HUES48 (cell line): ENCODE measurements at regions not wholly inside any gene's neighbourhood (a gene's known extent, or its start where the extent isn't known, plus 50 kb on each side); places are given as distances from the start of the nearest gene placed in this dataset.

ENCODE experiments used
- H3K27ac ChIP-seq: one replicate; pipeline ENCODE4 v1.7.0; 2013; ENCODE audit warnings: low read depth, low read length, inconsistent platforms
- H3K27me3 ChIP-seq: 2 replicates; pipeline ENCODE4 v1.6.1; 2013; ENCODE audit warnings: mild to moderate bottlenecking, low read length; ENCODE audit not compliant: control insufficient read depth, insufficient read depth
- H3K36me3 ChIP-seq: 2 replicates; pipeline ENCODE4 v1.6.1; 2013; ENCODE audit warnings: low read length; ENCODE audit not compliant: control insufficient read depth, insufficient read depth
- H3K4me1 ChIP-seq: 2 replicates; pipeline ENCODE4 v1.6.1; 2013; ENCODE audit warnings: mild to moderate bottlenecking, low read length; ENCODE audit not compliant: control insufficient read depth, insufficient read depth
- H3K4me3 ChIP-seq: 2 replicates; pipeline ENCODE4 v1.5.1; 2013; ENCODE audit warnings: mild to moderate bottlenecking, low read depth, low read length
- H3K9ac ChIP-seq: 2 replicates; pipeline ENCODE4 v1.6.1; 2013; ENCODE audit warnings: mild to moderate bottlenecking, low read depth, low read length, moderate library complexity
- H3K9me3 ChIP-seq: 2 replicates; pipeline ENCODE4 v1.6.1; 2013; ENCODE audit warnings: low read length; ENCODE audit not compliant: control insufficient read depth, insufficient read depth

DNA sequence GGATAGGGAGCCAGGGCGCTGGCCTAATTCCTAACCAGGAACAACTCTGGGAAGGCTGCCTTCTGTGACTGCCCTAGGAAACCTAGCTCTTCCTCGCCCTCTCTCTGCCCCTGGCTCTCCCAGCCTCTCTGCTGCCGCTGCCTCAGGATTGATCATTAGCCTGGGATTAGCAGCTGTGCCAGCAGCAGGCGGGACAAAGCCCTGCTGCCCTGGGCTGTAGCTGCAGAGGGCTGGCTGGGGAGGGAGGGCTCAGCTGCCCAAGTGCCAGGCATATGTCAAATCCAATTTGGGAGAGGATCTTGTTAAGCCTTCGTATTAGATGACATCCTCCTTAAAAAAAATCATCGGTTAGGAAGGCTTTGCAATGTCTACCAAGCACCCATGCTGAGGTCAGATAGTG is 144.8 kb upstream of the CCL2 start:
- Histone ChIP-seq H3K36me3 (no peaks in the 10 kb centered on the region), H3K4me1 (no peaks in the 10 kb centered on the region)

DNA sequence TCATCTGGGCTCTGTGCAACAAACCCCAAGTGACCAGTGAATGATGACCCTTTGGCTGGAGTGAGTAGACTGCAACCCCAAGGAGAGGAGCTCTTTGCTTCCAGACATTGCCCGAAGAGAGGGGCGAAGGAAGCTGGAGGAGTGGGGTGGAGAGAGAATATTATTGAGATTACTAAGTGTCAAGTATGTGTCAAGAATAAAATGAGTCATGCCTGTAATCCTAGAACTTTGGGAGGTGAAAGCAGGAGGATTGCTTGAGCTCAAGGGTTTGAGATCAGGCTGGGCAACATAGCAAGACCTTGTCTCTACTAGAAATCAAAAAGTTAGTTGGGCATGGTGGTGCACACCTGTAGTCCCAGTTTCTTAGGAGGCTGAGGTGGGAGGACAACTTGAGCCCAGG is 142.0 kb upstream of the CCL2 start:
- Histone ChIP-seq H3K27me3 (no peaks in the 10 kb centered on the region), H3K27ac (no peak overlapping the region), H3K9ac (no peak overlapping the region), H3K36me3 (no peaks in the 10 kb centered on the region), H3K9me3 (no peaks in the 10 kb centered on the region), H3K4me3 (no peak overlapping the region), H3K4me1 (no peaks in the 10 kb centered on the region)

More for the DNA sequence above, 144.8 kb upstream of the CCL2 start:
- H3K9ac ChIP-seq: no peak overlapping the region
- H3K9me3 ChIP-seq: no peaks in the 10 kb centered on the region
- no peaks in the 10 kb centered on the region for H3K27me3 ChIP-seq
- H3K4me3 ChIP-seq: no peak overlapping the region
- no peak overlapping the region for H3K27ac ChIP-seq

DNA sequence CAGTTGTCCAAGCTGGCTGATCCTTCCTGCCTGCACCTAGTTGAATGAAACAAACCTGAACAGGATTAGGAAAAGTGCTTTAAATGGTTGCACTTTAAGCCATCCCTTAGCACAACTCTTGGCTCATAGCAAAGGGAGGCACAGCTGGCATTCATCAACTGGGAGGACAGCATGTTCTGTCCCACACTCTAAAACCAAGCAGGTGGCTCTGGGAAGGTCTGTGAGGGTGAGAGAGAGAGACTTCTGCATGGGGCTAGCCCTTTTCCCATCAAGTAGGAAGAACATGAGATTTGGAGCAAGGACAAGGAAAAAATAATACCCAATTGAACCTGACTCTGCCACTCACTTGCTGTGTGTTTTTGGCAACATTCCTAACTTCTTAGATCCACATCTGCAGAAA is 140.9 kb upstream of the CCL2 start:
- no peaks in the 10 kb centered on the region for H3K9me3 ChIP-seq
- no peak overlapping the region for H3K27ac ChIP-seq
- H3K27me3 ChIP-seq: no peaks in the 10 kb centered on the region
- H3K4me3 ChIP-seq: no peak overlapping the region
- no peaks in the 10 kb centered on the region for H3K4me1 ChIP-seq
- H3K36me3 ChIP-seq: no peaks in the 10 kb centered on the region
- no peak overlapping the region for H3K9ac ChIP-seq

DNA sequence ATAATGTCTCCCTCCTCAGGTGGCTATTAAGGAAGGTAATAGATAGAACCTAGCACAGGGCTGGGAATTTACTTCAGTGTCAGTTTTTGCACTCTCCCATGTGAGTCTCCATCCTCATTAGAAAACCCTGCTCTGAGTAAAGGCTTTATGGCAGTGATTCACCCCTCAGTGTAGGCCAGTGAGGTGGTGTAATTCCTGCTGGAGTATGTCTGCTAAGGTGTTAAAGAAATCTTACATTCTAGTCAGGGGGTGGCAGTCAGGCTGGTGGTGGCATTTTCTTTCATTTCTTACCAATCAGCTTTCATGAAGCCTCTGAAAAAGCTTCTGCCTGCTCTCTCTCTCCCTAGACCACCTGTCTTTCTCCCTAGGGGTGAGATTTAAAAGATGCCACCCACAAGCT is 138.8 kb upstream of the CCL2 start:
- Histone ChIP-seq H3K4me1 (no peaks in the 10 kb centered on the region), H3K27ac (no peak overlapping the region), H3K36me3 (no peaks in the 10 kb centered on the region), H3K9ac (no peak overlapping the region), H3K27me3 (no peaks in the 10 kb centered on the region), H3K9me3 (no peaks in the 10 kb centered on the region), H3K4me3 (no peak overlapping the region)

DNA sequence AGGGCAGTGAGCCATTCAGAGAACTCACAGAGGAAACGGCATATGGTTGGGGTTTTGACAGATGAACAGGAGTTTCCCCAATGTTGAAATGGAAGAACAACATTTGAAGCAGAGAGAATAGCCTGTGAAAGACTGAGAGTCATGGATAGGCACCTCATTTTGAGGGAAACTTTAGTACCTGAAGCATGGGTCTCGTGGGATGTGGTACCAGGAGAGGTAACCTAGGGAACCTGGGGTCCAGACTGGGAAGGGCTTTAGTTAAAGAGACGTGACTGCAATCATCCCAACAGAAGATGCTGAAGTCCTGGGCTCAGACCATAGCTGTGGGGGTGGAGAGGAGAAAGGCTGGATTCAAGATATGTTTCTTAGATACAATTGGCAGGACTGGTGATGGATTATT is 137.8 kb upstream of the CCL2 start:
- H3K9me3 ChIP-seq: no peaks in the 10 kb centered on the region
- no peaks in the 10 kb centered on the region for H3K27me3 ChIP-seq
- H3K4me1 ChIP-seq: no peaks in the 10 kb centered on the region
- H3K36me3 ChIP-seq: no peaks in the 10 kb centered on the region
- no peak overlapping the region for H3K27ac ChIP-seq
- no peak overlapping the region for H3K9ac ChIP-seq
- H3K4me3 ChIP-seq: no peak overlapping the region

DNA sequence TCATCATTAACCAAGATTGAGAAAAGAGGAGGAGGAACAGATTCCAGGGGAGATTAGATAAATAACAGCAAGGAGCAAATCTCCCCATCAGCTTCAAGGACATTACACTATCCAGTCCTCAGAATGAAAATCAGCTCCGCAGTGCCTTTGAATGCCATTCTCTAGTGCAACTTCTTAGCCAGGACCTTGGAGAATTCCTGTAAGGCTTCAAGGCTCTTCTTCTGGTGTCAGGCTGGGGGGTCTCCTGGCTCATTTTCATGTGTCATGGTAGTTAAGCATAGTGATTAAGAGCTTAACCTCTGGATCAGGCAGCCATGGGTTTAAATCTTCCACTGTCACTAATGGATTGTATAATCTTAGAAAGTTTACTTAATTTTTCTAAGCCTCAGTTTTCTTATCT is 137.3 kb upstream of the CCL2 start:
- H3K36me3 ChIP-seq: no peaks in the 10 kb centered on the region
- no peaks in the 10 kb centered on the region for H3K9me3 ChIP-seq
- no peak overlapping the region for H3K4me3 ChIP-seq
- H3K27me3 ChIP-seq: no peaks in the 10 kb centered on the region
- H3K9ac ChIP-seq: no peak overlapping the region
- no peak overlapping the region for H3K27ac ChIP-seq
- no peaks in the 10 kb centered on the region for H3K4me1 ChIP-seq

DNA sequence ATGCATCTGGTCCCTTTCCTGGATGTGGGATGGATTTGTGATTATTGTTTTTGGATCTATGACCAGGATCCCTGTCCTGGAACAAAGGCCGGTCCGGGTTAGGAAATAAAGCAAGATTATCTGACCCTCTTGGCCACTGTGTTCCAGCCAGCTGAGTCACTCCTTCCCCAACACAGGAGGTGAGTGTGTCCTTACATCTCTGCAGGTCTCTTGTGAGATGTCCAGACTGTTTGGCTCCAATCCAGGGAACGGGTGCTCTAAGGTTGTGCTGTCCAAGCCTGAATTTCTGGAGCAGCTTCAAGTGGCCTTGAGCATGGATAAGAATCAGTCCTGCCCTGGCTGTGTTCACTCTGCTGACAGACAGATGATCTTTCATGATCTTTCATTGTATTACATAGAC is 136.5 kb upstream of the CCL2 start:
- H3K27me3 ChIP-seq: no peaks in the 10 kb centered on the region
- H3K9me3 ChIP-seq: no peaks in the 10 kb centered on the region
- H3K9ac ChIP-seq: no peak overlapping the region
- no peaks in the 10 kb centered on the region for H3K36me3 ChIP-seq
- no peak overlapping the region for H3K4me3 ChIP-seq
- H3K4me1 ChIP-seq: no peaks in the 10 kb centered on the region
- no peak overlapping the region for H3K27ac ChIP-seq

DNA sequence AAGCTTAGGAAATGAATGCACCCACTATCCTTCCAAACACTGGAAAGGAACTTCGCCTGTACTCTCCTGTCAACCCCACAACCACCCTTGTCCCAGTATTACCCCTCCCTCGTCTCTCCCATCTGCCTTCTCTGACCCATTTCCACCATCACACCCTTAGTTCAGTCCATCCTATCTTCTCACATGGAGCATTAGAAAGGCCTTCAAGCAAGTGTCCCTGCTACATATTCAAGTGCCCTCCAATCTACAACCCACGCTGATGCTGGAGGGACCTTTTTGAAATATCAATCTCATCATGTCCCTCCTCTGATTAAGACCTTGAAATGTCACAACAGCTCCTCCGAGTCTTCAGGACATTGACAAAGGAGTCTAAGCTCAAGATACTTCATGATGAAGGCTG is 133.8 kb upstream of the CCL2 start:
- Histone ChIP-seq H3K36me3 (no peaks in the 10 kb centered on the region), H3K4me3 (no peak overlapping the region), H3K27ac (no peak overlapping the region), H3K4me1 (no peaks in the 10 kb centered on the region), H3K9ac (no peak overlapping the region), H3K9me3 (no peaks in the 10 kb centered on the region), H3K27me3 (no peaks in the 10 kb centered on the region)

DNA sequence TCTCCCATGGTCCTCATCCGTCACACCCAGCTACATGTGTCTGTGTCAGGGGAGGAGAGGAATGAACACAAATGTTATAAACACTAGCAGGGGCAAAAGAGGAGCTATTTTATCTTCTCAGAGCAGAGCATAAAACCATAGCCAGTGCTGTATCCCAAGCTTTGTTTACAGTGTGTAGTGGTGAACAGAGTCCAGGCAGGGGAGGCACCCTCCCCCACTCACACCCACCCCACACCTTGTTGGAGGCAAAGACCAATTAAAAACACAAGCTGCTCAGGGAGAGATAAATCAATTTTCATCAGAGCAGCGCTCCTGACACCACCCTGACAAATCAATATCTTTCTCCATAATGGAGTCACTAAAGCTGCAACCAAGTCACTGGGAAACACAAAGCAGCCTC is 132.6 kb upstream of the CCL2 start:
- no peaks in the 10 kb centered on the region for H3K4me1 ChIP-seq
- H3K9me3 ChIP-seq: no peaks in the 10 kb centered on the region

DNA sequence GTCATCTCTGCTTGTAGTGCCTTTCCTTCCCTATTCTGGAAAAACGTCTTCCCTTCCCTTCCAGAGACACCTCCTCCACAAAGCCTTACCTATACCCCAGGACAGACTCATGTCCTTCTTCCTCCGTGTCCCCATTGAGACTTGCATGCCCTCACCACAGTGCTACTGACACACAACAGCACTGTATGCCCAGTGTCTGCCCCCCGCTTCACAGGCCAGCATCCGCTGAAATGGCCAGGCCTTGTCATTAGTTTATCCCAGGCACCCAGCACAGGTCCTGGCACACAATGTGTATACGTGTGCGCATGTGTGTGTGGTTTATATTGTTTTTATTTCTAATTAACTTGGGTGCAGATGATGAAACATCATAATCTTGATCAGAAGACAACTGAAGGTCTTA is 130.1 kb upstream of the CCL2 start:
- H3K4me1 ChIP-seq: no peaks in the 10 kb centered on the region

More for the DNA sequence above, 132.6 kb upstream of the CCL2 start:
- no peaks in the 10 kb centered on the region for H3K36me3 ChIP-seq
- no peak overlapping the region for H3K4me3 ChIP-seq
- no peak overlapping the region for H3K9ac ChIP-seq
- no peak overlapping the region for H3K27ac ChIP-seq
- no peaks in the 10 kb centered on the region for H3K27me3 ChIP-seq

DNA sequence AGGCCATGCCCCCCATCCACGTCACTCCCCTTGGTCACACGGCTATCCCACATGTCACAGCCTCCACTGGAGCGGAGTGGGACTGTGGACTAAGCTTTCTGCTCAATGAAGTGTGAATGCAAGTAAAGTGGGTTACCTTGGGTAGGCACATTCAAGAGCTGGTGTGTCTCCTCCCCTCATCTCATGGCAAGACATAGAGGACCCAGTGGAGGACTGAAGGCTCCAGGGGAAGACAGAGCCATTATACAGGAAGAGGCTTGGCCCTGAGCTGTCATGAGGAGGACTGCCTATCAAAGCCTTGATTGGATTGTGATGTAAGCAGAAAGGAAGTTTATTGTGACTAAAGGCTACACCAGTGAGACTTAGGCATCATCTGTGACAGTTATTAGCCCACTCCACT is 129.2 kb upstream of the CCL2 start:
- Histone ChIP-seq H3K9me3 (no peaks in the 10 kb centered on the region), H3K36me3 (no peaks in the 10 kb centered on the region), H3K27me3 (no peaks in the 10 kb centered on the region), H3K4me1 (no peaks in the 10 kb centered on the region), H3K9ac (no peak overlapping the region), H3K27ac (no peak overlapping the region), H3K4me3 (no peak overlapping the region)

More for the DNA sequence above, 130.1 kb upstream of the CCL2 start:
- H3K36me3 ChIP-seq: no peaks in the 10 kb centered on the region
- H3K27me3 ChIP-seq: no peaks in the 10 kb centered on the region
- H3K9me3 ChIP-seq: no peaks in the 10 kb centered on the region
- no peak overlapping the region for H3K27ac ChIP-seq
- H3K4me3 ChIP-seq: no peak overlapping the region
- H3K9ac ChIP-seq: no peak overlapping the region

DNA sequence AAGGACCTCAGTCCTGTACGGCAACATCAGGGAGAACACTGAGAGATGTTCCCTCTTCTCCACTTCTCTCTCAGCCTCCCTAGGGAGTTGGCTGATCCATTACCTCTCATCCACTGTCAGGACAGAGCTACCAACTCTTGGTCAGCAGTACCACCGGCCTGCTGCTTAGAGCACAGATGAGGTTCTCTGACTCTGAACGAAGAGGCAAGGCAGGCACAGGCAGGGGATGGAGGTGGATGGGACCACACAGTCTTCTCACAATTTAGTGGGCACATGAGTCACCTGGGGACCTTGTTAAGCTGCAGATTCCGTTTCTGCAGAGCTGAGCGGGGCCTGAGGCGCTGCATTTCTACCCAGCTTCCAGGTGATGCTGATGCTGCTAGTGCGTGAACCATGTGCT is 128.6 kb upstream of the CCL2 start:
- no peaks in the 10 kb centered on the region for H3K4me1 ChIP-seq
- H3K36me3 ChIP-seq: no peaks in the 10 kb centered on the region
- H3K27me3 ChIP-seq: no peaks in the 10 kb centered on the region
- no peak overlapping the region for H3K4me3 ChIP-seq
- H3K9me3 ChIP-seq: no peaks in the 10 kb centered on the region
- H3K27ac ChIP-seq: no peak overlapping the region
- H3K9ac ChIP-seq: no peak overlapping the region
